Neural cell (in vitro differentiated cells): ENCODE measurements at regions not wholly inside any gene's neighbourhood (a gene's known extent, or its start where the extent isn't known, plus 50 kb on each side); places are given as distances from the start of the nearest gene placed in this dataset.
"Not testable (repeated sequence)": the region's sequence is repeated elsewhere in the genome, so short reads cannot be mapped to it uniquely, and the experiment has no call there.

Experiments
- EP300 ChIP-seq: fragments of 450-650 bp; conservative IDR thresholded peaks from 2 replicates; pipeline ENCODE4 v1.6.1; 2014; ENCODE audit warnings: antibody characterized with exemption, mild to moderate bottlenecking, moderate library complexity; ENCODE audit not compliant: poor library complexity, severe bottlenecking
- POLR2AphosphoS5 ChIP-seq: IDR thresholded peaks from 2 replicates; pipeline ENCODE4 v1.6.1; 2012
- RAD21 ChIP-seq: fragments of 450-650 bp; conservative IDR thresholded peaks from 2 replicates; pipeline ENCODE4 v1.6.1; 2014; ENCODE audit warnings: antibody characterized with exemption, mild to moderate bottlenecking, moderate library complexity
- SMC3 ChIP-seq: fragments of 450-650 bp; conservative IDR thresholded peaks from 2 replicates; pipeline ENCODE4 v1.6.1; 2014; ENCODE audit warnings: antibody characterized with exemption, mild to moderate bottlenecking, moderate library complexity; ENCODE audit not compliant: poor library complexity
- TF ChIP-seq, protein P1 (sequence below): fragments of 450-650 bp; IDR thresholded peaks from 2 replicates; pipeline ENCODE4 v1.5.1; 2014; ENCODE audit warnings: antibody characterized with exemption, mild to moderate bottlenecking, moderate library complexity; ENCODE audit not compliant: poor library complexity, severe bottlenecking

DNA sequence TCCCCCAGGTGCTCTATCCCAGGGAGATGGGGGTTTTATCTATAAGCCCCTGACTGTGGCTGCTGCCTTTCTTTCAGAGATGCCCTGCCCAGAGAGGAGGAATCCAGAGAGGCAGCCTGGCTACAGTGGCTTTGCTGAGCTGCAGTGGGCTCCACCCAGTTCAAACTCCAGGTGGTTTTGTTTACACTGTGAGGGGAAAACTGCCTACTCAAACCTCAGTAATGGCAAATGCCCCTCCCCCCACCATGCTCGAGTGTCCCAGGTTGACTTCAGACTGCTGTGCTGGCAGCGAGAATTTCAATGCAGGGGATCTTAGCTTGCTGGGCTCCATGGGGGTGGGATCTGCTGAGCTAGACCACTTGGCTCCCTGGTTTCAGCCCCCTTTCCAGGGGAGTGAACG lies 419.6 kb upstream of the CASK start:
- TF ChIP-seq, protein P1, sequence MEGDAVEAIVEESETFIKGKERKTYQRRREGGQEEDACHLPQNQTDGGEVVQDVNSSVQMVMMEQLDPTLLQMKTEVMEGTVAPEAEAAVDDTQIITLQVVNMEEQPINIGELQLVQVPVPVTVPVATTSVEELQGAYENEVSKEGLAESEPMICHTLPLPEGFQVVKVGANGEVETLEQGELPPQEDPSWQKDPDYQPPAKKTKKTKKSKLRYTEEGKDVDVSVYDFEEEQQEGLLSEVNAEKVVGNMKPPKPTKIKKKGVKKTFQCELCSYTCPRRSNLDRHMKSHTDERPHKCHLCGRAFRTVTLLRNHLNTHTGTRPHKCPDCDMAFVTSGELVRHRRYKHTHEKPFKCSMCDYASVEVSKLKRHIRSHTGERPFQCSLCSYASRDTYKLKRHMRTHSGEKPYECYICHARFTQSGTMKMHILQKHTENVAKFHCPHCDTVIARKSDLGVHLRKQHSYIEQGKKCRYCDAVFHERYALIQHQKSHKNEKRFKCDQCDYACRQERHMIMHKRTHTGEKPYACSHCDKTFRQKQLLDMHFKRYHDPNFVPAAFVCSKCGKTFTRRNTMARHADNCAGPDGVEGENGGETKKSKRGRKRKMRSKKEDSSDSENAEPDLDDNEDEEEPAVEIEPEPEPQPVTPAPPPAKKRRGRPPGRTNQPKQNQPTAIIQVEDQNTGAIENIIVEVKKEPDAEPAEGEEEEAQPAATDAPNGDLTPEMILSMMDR: not testable (repeated sequence)
- TF ChIP-seq SMC3, POLR2AphosphoS5, EP300, RAD21: not testable (repeated sequence)
